ENCODE measurements at regions not wholly inside any gene's neighbourhood (a gene's known extent, or its start where the extent isn't known, plus 50 kb on each side); places are given as distances from the start of the nearest gene placed in this dataset.

- H3K9ac ChIP-seq (ENCODE audit: low read length), result no peak overlapping the region
- no peaks in the 10 kb centered on the region for H3F3A ChIP-seq (ENCODE audit: insufficient read depth, low read length)
- no peak for DNase-seq
- no peaks in the 10 kb centered on the region for H3K4me1 ChIP-seq (ENCODE audit: low read length)
- H3K4me3 ChIP-seq (ENCODE audit: low read length), result no peak overlapping the region
- H4K20me1 ChIP-seq (ENCODE audit: insufficient read depth, low read length), result no peaks in the 10 kb centered on the region
- H3K27ac ChIP-seq (ENCODE audit: low read length), result no peak overlapping the region
- H3K27me3 ChIP-seq (replicated peaks; ENCODE audit: insufficient read depth, low read length), result no peaks in the 10 kb centered on the region
- no peaks in the 10 kb centered on the region for H3K9me3 ChIP-seq (replicated peaks; ENCODE audit: insufficient read depth, low read length)
- H3K9me2 ChIP-seq (replicated peaks; ENCODE audit: insufficient read depth, low read length), result no peaks in the 10 kb centered on the region
- no peaks in the 10 kb centered on the region for H3K36me3 ChIP-seq (replicated peaks; ENCODE audit: insufficient read depth, low read length)
- H3K79me2 ChIP-seq (ENCODE audit: low read length), result no peaks in the 10 kb centered on the region
- H2AFZ ChIP-seq (ENCODE audit: low read length), result no peak overlapping the region
- H3K4me2 ChIP-seq (ENCODE audit: low read depth, low read length), result no peak overlapping the region
- TF ChIP-seq EZH2phosphoT487 (IDR thresholded peaks at IDR 0.05; ENCODE audit: low read length), result no peak
- TF ChIP-seq CTCF (IDR thresholded peaks at IDR 0.05; ENCODE audit: low read length), result no peak
- TF ChIP-seq EZH2 (optimal IDR thresholded peaks at IDR 0.05; ENCODE audit: low read depth, low read length), result no peak
Observed at GRCh38 chr16:48865520-48865919, 255.5 kb upstream of the N4BP1 start.

DNA sequence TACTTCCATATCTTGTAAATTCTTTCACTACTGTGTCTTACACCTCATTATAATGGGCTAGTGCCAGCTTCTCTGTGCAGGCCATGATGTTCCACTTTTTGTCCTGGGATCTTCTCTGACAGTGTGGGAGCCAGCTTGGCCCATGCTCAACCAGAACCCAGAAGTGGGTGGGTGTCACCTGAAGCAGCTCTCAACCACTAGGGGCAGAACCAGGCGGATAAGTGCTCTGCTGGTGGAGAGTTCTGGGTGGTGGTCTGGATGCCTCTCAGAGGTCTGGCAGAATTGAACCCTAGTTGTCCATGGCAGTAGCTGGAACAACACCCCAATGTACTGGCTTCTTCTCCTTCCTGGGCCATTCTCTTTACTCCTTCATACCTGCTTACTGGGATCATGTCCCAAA, 254.1 kb upstream of the N4BP1 start:
- no peak overlapping the region for H3K27ac ChIP-seq (ENCODE audit: low read length)
- no peak overlapping the region for H3K9ac ChIP-seq (ENCODE audit: low read length)
- H3K36me3 ChIP-seq (replicated peaks; ENCODE audit: insufficient read depth, low read length), result no peaks in the 10 kb centered on the region
- no peaks in the 10 kb centered on the region for H3K9me3 ChIP-seq (replicated peaks; ENCODE audit: insufficient read depth, low read length)
- H3K9me2 ChIP-seq (replicated peaks; ENCODE audit: insufficient read depth, low read length), result no peaks in the 10 kb centered on the region
- no peaks in the 10 kb centered on the region for H3K27me3 ChIP-seq (replicated peaks; ENCODE audit: insufficient read depth, low read length)
- H3K4me3 ChIP-seq (ENCODE audit: low read length), result no peak overlapping the region
- H4K20me1 ChIP-seq (ENCODE audit: insufficient read depth, low read length), result no peaks in the 10 kb centered on the region
- H2AFZ ChIP-seq (ENCODE audit: low read length), result no peak overlapping the region
- DNase-seq, result no peak
- H3K79me2 ChIP-seq (ENCODE audit: low read length), result no peaks in the 10 kb centered on the region
- H3K4me2 ChIP-seq (ENCODE audit: low read depth, low read length), result no peak overlapping the region
- TF ChIP-seq EZH2 (optimal IDR thresholded peaks at IDR 0.05; ENCODE audit: low read depth, low read length) (no peak), EZH2phosphoT487 (IDR thresholded peaks at IDR 0.05; ENCODE audit: low read length) (no peak), CTCF (IDR thresholded peaks at IDR 0.05; ENCODE audit: low read length) (no peak)
- no peaks in the 10 kb centered on the region for H3K4me1 ChIP-seq (ENCODE audit: low read length)
- H3F3A ChIP-seq (ENCODE audit: insufficient read depth, low read length), result no peaks in the 10 kb centered on the region

DNA sequence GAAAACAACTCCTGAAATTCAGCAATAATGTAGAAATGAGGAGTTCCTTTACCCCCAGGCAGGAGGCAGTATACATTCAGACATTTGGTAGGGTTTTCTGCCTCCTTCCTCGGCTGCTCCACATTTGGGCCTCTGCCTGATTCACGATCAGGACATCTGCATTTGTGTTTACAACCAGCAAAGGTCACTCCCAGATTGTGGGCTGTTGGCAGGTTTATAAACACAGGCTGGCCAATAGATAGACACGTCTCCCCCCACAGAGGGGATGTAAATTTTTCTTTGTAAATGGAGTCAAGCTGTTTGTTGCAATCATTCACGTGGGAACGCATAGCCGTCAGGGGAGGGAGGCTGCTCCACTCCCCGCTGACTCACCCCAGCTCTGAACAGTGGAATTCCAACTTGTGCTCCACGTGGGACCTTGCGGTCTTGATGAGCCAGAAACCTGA, 252.1 kb upstream of the N4BP1 start:
- no peak overlapping the region for H3K9ac ChIP-seq (ENCODE audit: low read length)
- H3K79me2 ChIP-seq (ENCODE audit: low read length), result no peaks in the 10 kb centered on the region
- no peak for DNase-seq
- H3K4me1 ChIP-seq (ENCODE audit: low read length), result no peaks in the 10 kb centered on the region
- no peak overlapping the region for H3K27ac ChIP-seq (ENCODE audit: low read length)
- no peaks in the 10 kb centered on the region for H4K20me1 ChIP-seq (ENCODE audit: insufficient read depth, low read length)
- no peaks in the 10 kb centered on the region for H3K27me3 ChIP-seq (replicated peaks; ENCODE audit: insufficient read depth, low read length)
- H3K9me2 ChIP-seq (replicated peaks; ENCODE audit: insufficient read depth, low read length), result no peaks in the 10 kb centered on the region
- TF ChIP-seq CTCF (IDR thresholded peaks at IDR 0.05; ENCODE audit: low read length) (no peak), EZH2phosphoT487 (IDR thresholded peaks at IDR 0.05; ENCODE audit: low read length) (no peak), EZH2 (optimal IDR thresholded peaks at IDR 0.05; ENCODE audit: low read depth, low read length) (no peak)
- no peaks in the 10 kb centered on the region for H3F3A ChIP-seq (ENCODE audit: insufficient read depth, low read length)
- no peak overlapping the region for H2AFZ ChIP-seq (ENCODE audit: low read length)
- H3K9me3 ChIP-seq (replicated peaks; ENCODE audit: insufficient read depth, low read length), result no peaks in the 10 kb centered on the region
- no peak overlapping the region for H3K4me3 ChIP-seq (ENCODE audit: low read length)
- no peak overlapping the region for H3K4me2 ChIP-seq (ENCODE audit: low read depth, low read length)
- no peaks in the 10 kb centered on the region for H3K36me3 ChIP-seq (replicated peaks; ENCODE audit: insufficient read depth, low read length)
